DOHH2 (cell line): ENCODE measurements at regions not wholly inside any gene's neighbourhood (a gene's known extent, or its start where the extent isn't known, plus 50 kb on each side); places are given as distances from the start of the nearest gene placed in this dataset.

ENCODE experiments used
- H3F3A ChIP-seq: fragments of 200-600 bp; sonication (generic), shearing (Covaris generic); 2 replicates; pipeline ENCODE4 v1.6.0; 2016; ENCODE audit warnings: antibody characterized with exemption, mild to moderate bottlenecking; ENCODE audit not compliant: control insufficient read depth, insufficient read depth
- H3K27ac ChIP-seq: fragments of 200-600 bp; sonication (generic); 2 replicates; pipeline ENCODE4 v1.5.1; 2014; ENCODE audit warnings: low read depth, mild to moderate bottlenecking, low read length, moderate library complexity
- H3K27me3 ChIP-seq: fragments of 200-600 bp; sonication (generic); 2 replicates; pipeline ENCODE4 v1.6.1; 2014; ENCODE audit warnings: mild to moderate bottlenecking, low read length, mixed read lengths; ENCODE audit not compliant: control insufficient read depth
- H3K36me3 ChIP-seq: fragments of 200-600 bp; sonication (generic); 2 replicates; pipeline ENCODE4 v1.6.1; 2014; ENCODE audit warnings: mild to moderate bottlenecking, low read length, moderate library complexity, mixed read lengths; ENCODE audit not compliant: control insufficient read depth
- H3K4me1 ChIP-seq: fragments of 200-600 bp; sonication (generic); 2 replicates; pipeline ENCODE4 v1.6.1; 2014; ENCODE audit warnings: mild to moderate bottlenecking, low read length, mixed read lengths; ENCODE audit not compliant: control insufficient read depth
- H3K4me2 ChIP-seq: fragments of 200-600 bp; sonication (generic); 2 replicates; pipeline ENCODE4 v1.6.0; 2014; ENCODE audit warnings: mild to moderate bottlenecking, low read length, moderate library complexity
- H3K4me3 ChIP-seq: fragments of 200-600 bp; sonication (generic); 2 replicates; pipeline ENCODE4 v1.5.1; 2014; ENCODE audit warnings: mild to moderate bottlenecking, low read length, mixed read lengths
- H3K79me2 ChIP-seq: fragments of 200-600 bp; sonication (generic); 2 replicates; pipeline ENCODE4 v1.6.1; 2014; ENCODE audit warnings: mild to moderate bottlenecking, low read length, mixed read lengths; ENCODE audit not compliant: control insufficient read depth
- H3K9me2 ChIP-seq: fragments of 200-600 bp; sonication (generic); replicated peaks from 2 replicates; pipeline ENCODE4 v1.6.1; 2014; ENCODE audit warnings: mild to moderate bottlenecking, low read length, mixed read lengths; ENCODE audit not compliant: control insufficient read depth
- H3K9me3 ChIP-seq: fragments of 200-600 bp; sonication (generic); 2 replicates; pipeline ENCODE4 v1.6.1; 2014; ENCODE audit warnings: antibody characterized with exemption, low read length, mixed read lengths; ENCODE audit not compliant: control insufficient read depth, insufficient read depth
- H4K20me1 ChIP-seq: fragments of 200-600 bp; sonication (generic); 2 replicates; pipeline ENCODE4 v1.6.0; 2014; ENCODE audit warnings: low read depth, mild to moderate bottlenecking, antibody characterized with exemption, low read length, moderate library complexity; ENCODE audit not compliant: control insufficient read depth, insufficient read depth
- EZH2phosphoT487 ChIP-seq: fragments of 200-600 bp; sonication (generic); IDR thresholded peaks from 2 replicates; pipeline ENCODE4 v1.6.1; 2017; ENCODE audit warnings: borderline replicate concordance, mild to moderate bottlenecking, antibody characterized with exemption, low read length, moderate library complexity, mixed read lengths
- TF ChIP-seq, protein P1 (sequence below): fragments of 200-600 bp; sonication (generic); IDR thresholded peaks from one replicate; pipeline ENCODE4 v1.5.1; 2014; ENCODE audit warnings: antibody characterized with exemption, mild to moderate bottlenecking, low read depth, low read length; ENCODE audit not compliant: poor library complexity, severe bottlenecking

- Histone ChIP-seq H3K27me3 (no peaks in the 10 kb centered on the region; the same call in 1 of the 2 replicates), H3K79me2 (no peaks in the 10 kb centered on the region), H3K27ac (no peak overlapping the region), H3K36me3 (no peaks in the 10 kb centered on the region), H3K4me1 (peaks cover 7% of the 10 kb centered on the region), H3K9me3 (no peaks in the 10 kb centered on the region), H4K20me1 (no peaks in the 10 kb centered on the region), H3F3A (no peaks in the 10 kb centered on the region), H3K4me2 (no peak overlapping the region), H3K4me3 (no peak overlapping the region), H3K9me2 (no peaks in the 10 kb centered on the region)
- TF ChIP-seq, protein P1, sequence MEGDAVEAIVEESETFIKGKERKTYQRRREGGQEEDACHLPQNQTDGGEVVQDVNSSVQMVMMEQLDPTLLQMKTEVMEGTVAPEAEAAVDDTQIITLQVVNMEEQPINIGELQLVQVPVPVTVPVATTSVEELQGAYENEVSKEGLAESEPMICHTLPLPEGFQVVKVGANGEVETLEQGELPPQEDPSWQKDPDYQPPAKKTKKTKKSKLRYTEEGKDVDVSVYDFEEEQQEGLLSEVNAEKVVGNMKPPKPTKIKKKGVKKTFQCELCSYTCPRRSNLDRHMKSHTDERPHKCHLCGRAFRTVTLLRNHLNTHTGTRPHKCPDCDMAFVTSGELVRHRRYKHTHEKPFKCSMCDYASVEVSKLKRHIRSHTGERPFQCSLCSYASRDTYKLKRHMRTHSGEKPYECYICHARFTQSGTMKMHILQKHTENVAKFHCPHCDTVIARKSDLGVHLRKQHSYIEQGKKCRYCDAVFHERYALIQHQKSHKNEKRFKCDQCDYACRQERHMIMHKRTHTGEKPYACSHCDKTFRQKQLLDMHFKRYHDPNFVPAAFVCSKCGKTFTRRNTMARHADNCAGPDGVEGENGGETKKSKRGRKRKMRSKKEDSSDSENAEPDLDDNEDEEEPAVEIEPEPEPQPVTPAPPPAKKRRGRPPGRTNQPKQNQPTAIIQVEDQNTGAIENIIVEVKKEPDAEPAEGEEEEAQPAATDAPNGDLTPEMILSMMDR: no peak
Observed at GRCh38 chr6:148142821-148143220, 199.8 kb upstream of the SASH1 start.

DNA sequence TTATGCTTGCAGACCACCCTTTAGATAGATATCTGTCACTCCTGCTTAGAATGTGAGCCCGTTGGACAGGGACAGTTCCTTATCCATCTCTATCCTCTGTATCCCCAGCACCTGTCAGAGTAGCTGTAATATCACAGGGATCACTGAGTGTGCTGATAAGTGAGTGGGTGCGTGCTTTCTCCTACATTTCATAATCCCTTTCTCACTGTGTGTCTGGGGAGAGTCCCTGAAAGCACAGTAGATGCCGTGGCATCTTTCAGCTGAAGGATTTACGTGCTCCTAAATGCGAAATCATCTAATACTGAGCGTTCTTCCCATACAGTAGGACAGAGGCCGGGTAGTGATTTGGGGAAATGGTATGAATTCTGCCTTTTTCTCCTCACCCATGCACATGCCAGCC lies 198.9 kb upstream of the SASH1 start:
- no peak for TF ChIP-seq EZH2phosphoT487
- TF ChIP-seq, protein P1: no peak
- H3K4me2 ChIP-seq: no peak overlapping the region
- no peaks in the 10 kb centered on the region for H3K9me2 ChIP-seq
- H3K9me3 ChIP-seq: no peaks in the 10 kb centered on the region
- H4K20me1 ChIP-seq: no peaks in the 10 kb centered on the region
- H3K4me1 ChIP-seq: peaks cover under 1% of the 10 kb centered on the region
- no peaks in the 10 kb centered on the region; the same call in 1 of the 2 replicates for H3K27me3 ChIP-seq
- no peaks in the 10 kb centered on the region for H3F3A ChIP-seq
- no peak overlapping the region for H3K27ac ChIP-seq
- H3K79me2 ChIP-seq: no peaks in the 10 kb centered on the region
- no peaks in the 10 kb centered on the region for H3K36me3 ChIP-seq
- no peak overlapping the region for H3K4me3 ChIP-seq

GRCh38 chr6:148144917-148145521 lies 197.6 kb upstream of the SASH1 start:
- no peak overlapping the region for H3K27ac ChIP-seq
- H3K4me1 ChIP-seq: no peaks in the 10 kb centered on the region
- H3F3A ChIP-seq: no peaks in the 10 kb centered on the region
- H3K36me3 ChIP-seq: no peaks in the 10 kb centered on the region
- no peaks in the 10 kb centered on the region for H4K20me1 ChIP-seq
- no peaks in the 10 kb centered on the region for H3K9me3 ChIP-seq
- peak overlapping the region; percentile 53 for H3K4me3 ChIP-seq
- H3K79me2 ChIP-seq: no peaks in the 10 kb centered on the region
- no peaks in the 10 kb centered on the region; the same call in 1 of the 2 replicates for H3K27me3 ChIP-seq
- H3K4me2 ChIP-seq: peak overlapping the region; percentile 58
- no peaks in the 10 kb centered on the region for H3K9me2 ChIP-seq
- TF ChIP-seq, protein P1: peak; percentile 94
- no peak for TF ChIP-seq EZH2phosphoT487
